ENCODE measurements at regions not wholly inside any gene's neighbourhood (a gene's known extent, or its start where the extent isn't known, plus 50 kb on each side); places are given as distances from the start of the nearest gene placed in this dataset.

DNA sequence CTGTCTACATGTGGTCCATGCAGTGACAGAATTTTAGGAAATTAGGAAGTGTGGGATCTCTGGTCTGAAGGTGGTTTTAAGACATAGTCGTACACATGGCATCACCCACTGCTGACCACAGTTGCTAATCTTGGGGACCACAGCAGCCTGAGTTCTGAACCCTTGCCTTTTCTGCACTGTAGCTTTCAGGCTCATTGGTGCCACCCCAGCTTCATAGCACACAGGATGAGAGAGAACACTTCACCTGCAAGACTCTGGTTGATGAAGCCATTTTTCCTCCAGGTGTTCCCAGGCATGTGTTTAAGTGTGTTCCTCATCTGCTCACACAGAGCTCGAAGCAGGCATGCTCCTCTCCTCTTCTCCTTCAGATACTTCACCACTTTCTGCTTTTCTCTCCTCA, 68.2 kb upstream of the S1PR3 start:
- TF ChIP-seq CTCF (IDR thresholded peaks at IDR 0.05; ENCODE audit: low read depth, low read length) (no peak), POLR2A (IDR thresholded peaks at IDR 0.05; ENCODE audit: extremely low read depth, insufficient read length) (no peak), MYC (IDR thresholded peaks at IDR 0.05; ENCODE audit: low read depth, low read length) (no peak)
- TF ChIP-seq, protein P1, sequence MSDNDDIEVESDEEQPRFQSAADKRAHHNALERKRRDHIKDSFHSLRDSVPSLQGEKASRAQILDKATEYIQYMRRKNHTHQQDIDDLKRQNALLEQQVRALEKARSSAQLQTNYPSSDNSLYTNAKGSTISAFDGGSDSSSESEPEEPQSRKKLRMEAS (IDR thresholded peaks at IDR 0.05; ENCODE audit: low read depth, low read length): no peak

Measured in NB4 (cell line).